C4-2B (cell line): ENCODE measurements at regions not wholly inside any gene's neighbourhood (a gene's known extent, or its start where the extent isn't known, plus 50 kb on each side); places are given as distances from the start of the nearest gene placed in this dataset.

Source experiments
- ZFX ChIP-seq: fragments of 450-650 bp; IDR thresholded peaks from 2 replicates; pipeline ENCODE4 v1.6.1; 2017
- TF ChIP-seq, protein P1 (sequence below): fragments of 450-650 bp; conservative IDR thresholded peaks from 2 replicates; pipeline ENCODE4 v1.5.1; 2017; ENCODE audit warnings: mild to moderate bottlenecking

- TF ChIP-seq, protein P1, sequence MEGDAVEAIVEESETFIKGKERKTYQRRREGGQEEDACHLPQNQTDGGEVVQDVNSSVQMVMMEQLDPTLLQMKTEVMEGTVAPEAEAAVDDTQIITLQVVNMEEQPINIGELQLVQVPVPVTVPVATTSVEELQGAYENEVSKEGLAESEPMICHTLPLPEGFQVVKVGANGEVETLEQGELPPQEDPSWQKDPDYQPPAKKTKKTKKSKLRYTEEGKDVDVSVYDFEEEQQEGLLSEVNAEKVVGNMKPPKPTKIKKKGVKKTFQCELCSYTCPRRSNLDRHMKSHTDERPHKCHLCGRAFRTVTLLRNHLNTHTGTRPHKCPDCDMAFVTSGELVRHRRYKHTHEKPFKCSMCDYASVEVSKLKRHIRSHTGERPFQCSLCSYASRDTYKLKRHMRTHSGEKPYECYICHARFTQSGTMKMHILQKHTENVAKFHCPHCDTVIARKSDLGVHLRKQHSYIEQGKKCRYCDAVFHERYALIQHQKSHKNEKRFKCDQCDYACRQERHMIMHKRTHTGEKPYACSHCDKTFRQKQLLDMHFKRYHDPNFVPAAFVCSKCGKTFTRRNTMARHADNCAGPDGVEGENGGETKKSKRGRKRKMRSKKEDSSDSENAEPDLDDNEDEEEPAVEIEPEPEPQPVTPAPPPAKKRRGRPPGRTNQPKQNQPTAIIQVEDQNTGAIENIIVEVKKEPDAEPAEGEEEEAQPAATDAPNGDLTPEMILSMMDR = no peak
- TF ChIP-seq ZFX = no peak
Measured at GRCh38 chr2:12269041-12269972, 447.4 kb upstream of the TRIB2 start.
